ENCODE measurements at regions not wholly inside any gene's neighbourhood (a gene's known extent, or its start where the extent isn't known, plus 50 kb on each side); places are given as distances from the start of the nearest gene placed in this dataset.

DNA sequence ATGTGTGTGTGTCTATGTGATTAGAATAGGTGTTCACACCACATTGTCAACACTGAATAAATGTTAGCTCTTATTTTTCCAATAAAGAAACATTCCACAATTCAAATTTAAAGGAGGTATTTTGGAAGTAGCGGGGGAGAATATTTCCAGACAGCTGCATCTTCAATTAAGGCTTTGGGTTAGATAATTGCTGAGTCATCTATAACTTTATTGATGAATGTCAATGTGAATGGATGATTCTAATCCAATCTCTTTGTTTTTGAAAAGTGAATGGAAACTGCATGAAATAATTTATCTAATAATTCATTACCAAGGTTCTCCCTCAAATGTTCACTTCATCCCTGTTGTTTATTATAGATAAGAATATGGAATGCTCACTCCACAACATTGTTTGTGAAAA is 625.2 kb downstream of the IRS1 start:
- Histone ChIP-seq H3K4me3 (no peak overlapping the region), H3K9me2 (ENCODE audit: insufficient read depth) (no peaks in the 10 kb centered on the region), H3K27ac (no peak overlapping the region), H3K4me1 (ENCODE audit: insufficient read depth) (no peaks in the 10 kb centered on the region), H3K9me3 (ENCODE audit: low read depth) (peaks cover 12% of the 10 kb centered on the region), H3F3A (ENCODE audit: insufficient read depth) (no peaks in the 10 kb centered on the region), H3K36me3 (ENCODE audit: low read depth) (peaks cover 6% of the 10 kb centered on the region), H3K9ac (no peak overlapping the region), H3K79me2 (ENCODE audit: insufficient read depth) (no peaks in the 10 kb centered on the region), H2AFZ (no peak overlapping the region), H3K27me3 (replicated peaks; ENCODE audit: insufficient read depth) (no peaks in the 10 kb centered on the region), H4K20me1 (ENCODE audit: insufficient read depth) (no peaks in the 10 kb centered on the region), H3K4me2 (ENCODE audit: unreplicated experiment) (no peak overlapping the region)
- TF ChIP-seq EZH2 (IDR thresholded peaks at IDR 0.05; ENCODE audit: insufficient read depth, poor library complexity, severe bottlenecking) (no peak), EZH2phosphoT487 (IDR thresholded peaks at IDR 0.05; ENCODE audit: insufficient read depth, low read depth) (no peak)
- WGBS, 2 experiments (ENCODE audit: low coverage in 1 of 2, low lambda C conversion rate in 2 of 2, missing lambda C conversion rate in 2 of 2) = 89 to 93% methylated on average over 1 of the region's 1 CpG
- DNase-seq = no peak
- in situ Hi-C loops (cut with MboI) = no loop called here

DNA sequence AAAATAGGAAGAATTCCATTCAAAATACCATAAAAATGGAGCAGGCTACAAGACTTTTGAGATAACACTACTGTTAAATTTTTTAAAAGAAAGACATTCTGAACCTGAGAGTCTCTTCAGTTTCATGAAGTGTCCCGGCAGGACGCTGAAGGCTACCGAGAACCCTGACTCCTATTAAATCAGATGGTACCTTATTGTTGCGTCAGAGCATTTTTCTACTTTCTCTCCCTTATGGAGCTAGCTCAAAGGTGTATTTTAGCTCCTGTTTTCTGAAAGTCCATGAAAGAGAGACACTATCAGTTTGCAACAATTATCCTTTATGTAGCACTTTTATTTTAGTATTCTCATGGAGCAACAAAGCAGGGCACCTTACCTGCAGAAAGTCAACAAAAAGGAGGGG is 626.7 kb downstream of the IRS1 start:
- 89 to 91% methylated on average over 4 of the region's 4 CpGs for WGBS, 2 experiments (ENCODE audit: low coverage in 1 of 2, low lambda C conversion rate in 2 of 2, missing lambda C conversion rate in 2 of 2)
- Histone ChIP-seq H3K4me3 (no peak overlapping the region), H3K9ac (no peak overlapping the region), H3K4me2 (ENCODE audit: unreplicated experiment) (no peak overlapping the region), H3K27ac (no peak overlapping the region), H4K20me1 (ENCODE audit: insufficient read depth) (no peaks in the 10 kb centered on the region), H3K27me3 (replicated peaks; ENCODE audit: insufficient read depth) (no peaks in the 10 kb centered on the region), H3F3A (ENCODE audit: insufficient read depth) (no peaks in the 10 kb centered on the region), H3K9me3 (ENCODE audit: low read depth) (peaks cover 8% of the 10 kb centered on the region), H3K4me1 (ENCODE audit: insufficient read depth) (no peaks in the 10 kb centered on the region), H3K36me3 (ENCODE audit: low read depth) (peaks cover 6% of the 10 kb centered on the region), H2AFZ (no peak overlapping the region), H3K79me2 (ENCODE audit: insufficient read depth) (no peaks in the 10 kb centered on the region), H3K9me2 (ENCODE audit: insufficient read depth) (no peaks in the 10 kb centered on the region)
- no peak for DNase-seq
- TF ChIP-seq EZH2phosphoT487 (IDR thresholded peaks at IDR 0.05; ENCODE audit: insufficient read depth, low read depth) = no peak
- TF ChIP-seq EZH2 (IDR thresholded peaks at IDR 0.05; ENCODE audit: insufficient read depth, poor library complexity, severe bottlenecking) = no peak
- in situ Hi-C loops (cut with MboI) = no loop called here

DNA sequence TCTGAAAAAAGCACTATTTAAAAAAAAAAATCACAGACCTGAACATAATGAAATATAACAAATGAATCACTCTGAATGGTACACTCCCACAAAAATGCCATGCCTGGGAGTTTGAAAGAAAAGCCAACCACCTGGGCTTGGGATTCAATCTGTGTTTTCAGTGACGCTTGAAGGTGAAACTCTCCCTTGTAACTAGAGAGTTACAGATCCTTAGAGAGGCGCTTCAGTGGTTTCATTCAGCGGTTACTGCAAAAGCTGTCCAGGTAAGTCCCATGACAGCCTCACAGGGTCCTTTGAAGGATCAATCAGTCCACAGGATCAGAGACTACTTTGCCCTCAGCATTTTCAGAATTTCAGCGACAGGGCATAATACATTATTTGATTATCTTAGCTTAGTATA is 627.3 kb downstream of the IRS1 start:
- 97 to 99% methylated on average over 4 of the region's 4 CpGs for WGBS, 2 experiments (ENCODE audit: low coverage in 1 of 2, low lambda C conversion rate in 2 of 2, missing lambda C conversion rate in 2 of 2)
- in situ Hi-C loops (cut with MboI) = no loop called here
- Histone ChIP-seq H3K4me2 (ENCODE audit: unreplicated experiment) (no peak overlapping the region), H3K36me3 (ENCODE audit: low read depth) (peaks cover 6% of the 10 kb centered on the region), H3F3A (ENCODE audit: insufficient read depth) (no peaks in the 10 kb centered on the region), H3K9ac (no peak overlapping the region), H3K27ac (no peak overlapping the region), H2AFZ (no peak overlapping the region), H3K9me2 (ENCODE audit: insufficient read depth) (no peaks in the 10 kb centered on the region), H4K20me1 (ENCODE audit: insufficient read depth) (no peaks in the 10 kb centered on the region), H3K79me2 (ENCODE audit: insufficient read depth) (no peaks in the 10 kb centered on the region), H3K4me3 (no peak overlapping the region), H3K9me3 (ENCODE audit: low read depth) (peaks cover 6% of the 10 kb centered on the region), H3K27me3 (replicated peaks; ENCODE audit: insufficient read depth) (no peaks in the 10 kb centered on the region), H3K4me1 (ENCODE audit: insufficient read depth) (no peaks in the 10 kb centered on the region)
- TF ChIP-seq EZH2 (IDR thresholded peaks at IDR 0.05; ENCODE audit: insufficient read depth, poor library complexity, severe bottlenecking) (no peak), EZH2phosphoT487 (IDR thresholded peaks at IDR 0.05; ENCODE audit: insufficient read depth, low read depth) (no peak)
- no peak for DNase-seq

DNA sequence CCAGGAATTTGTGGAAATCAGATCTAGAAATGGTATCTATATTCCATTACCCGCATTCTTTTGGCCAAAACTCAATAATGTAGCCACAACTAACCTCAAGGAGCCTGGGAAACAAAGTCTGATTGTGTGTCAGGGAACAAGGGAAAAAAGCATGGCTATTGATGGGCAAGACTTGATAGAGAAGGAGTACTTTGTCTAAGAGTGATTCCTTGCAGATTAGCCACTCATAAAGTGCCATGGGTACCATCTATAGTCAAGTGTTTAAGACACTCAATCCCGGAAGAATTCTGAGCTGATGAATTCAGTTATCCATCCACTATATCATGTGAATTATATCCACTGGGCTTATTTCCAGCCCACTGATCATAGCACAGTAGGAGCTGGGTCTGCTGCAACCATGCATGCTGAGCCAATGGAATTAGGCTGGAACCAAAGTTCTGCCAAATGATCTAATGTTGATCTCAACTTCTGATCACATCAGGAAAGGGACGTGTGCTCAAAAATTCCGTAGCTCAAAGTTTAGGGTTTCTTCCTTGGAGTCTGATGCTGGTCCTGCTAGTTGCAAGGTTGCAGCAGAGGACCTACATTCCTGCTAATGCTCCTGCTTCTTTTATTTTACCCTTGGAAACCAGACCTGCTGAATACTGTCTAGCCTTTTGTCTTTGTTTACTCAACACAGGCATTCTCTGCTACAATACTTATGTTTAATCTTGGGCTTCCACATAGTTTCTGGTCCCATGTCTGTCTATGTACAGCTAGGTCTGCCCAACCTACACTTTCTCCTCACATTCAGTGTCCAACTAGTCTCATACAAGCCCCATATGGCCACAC is 629.7 kb downstream of the IRS1 start:
- TF ChIP-seq EZH2phosphoT487 (IDR thresholded peaks at IDR 0.05; ENCODE audit: insufficient read depth, low read depth) = no peak
- no peak for TF ChIP-seq EZH2 (IDR thresholded peaks at IDR 0.05; ENCODE audit: insufficient read depth, poor library complexity, severe bottlenecking)
- Histone ChIP-seq H3K27ac (no peak overlapping the region), H3K9me2 (ENCODE audit: insufficient read depth) (no peaks in the 10 kb centered on the region), H3K9me3 (ENCODE audit: low read depth) (no peaks in the 10 kb centered on the region), H3K79me2 (ENCODE audit: insufficient read depth) (no peaks in the 10 kb centered on the region), H3K9ac (no peak overlapping the region), H3F3A (ENCODE audit: insufficient read depth) (no peaks in the 10 kb centered on the region), H4K20me1 (ENCODE audit: insufficient read depth) (no peaks in the 10 kb centered on the region), H3K27me3 (replicated peaks; ENCODE audit: insufficient read depth) (no peaks in the 10 kb centered on the region), H2AFZ (no peak overlapping the region), H3K4me3 (no peak overlapping the region), H3K4me1 (ENCODE audit: insufficient read depth) (no peaks in the 10 kb centered on the region), H3K4me2 (ENCODE audit: unreplicated experiment) (no peak overlapping the region), H3K36me3 (ENCODE audit: low read depth) (no peaks in the 10 kb centered on the region)
- in situ Hi-C loops (cut with MboI) = no loop called here
- no peak for DNase-seq
- WGBS, 2 experiments (ENCODE audit: low coverage in 1 of 2, low lambda C conversion rate in 2 of 2, missing lambda C conversion rate in 2 of 2) = 42 to 44% methylated on average over 4 of the region's 4 CpGs

All from GM23248 (cell line).